SH-SY5Y (cell line): ENCODE measurements at regions not wholly inside any gene's neighbourhood (a gene's known extent, or its start where the extent isn't known, plus 50 kb on each side); places are given as distances from the start of the nearest gene placed in this dataset.

ENCODE experiments used
- GATA2 ChIP-seq: IDR thresholded peaks from 2 replicates; pipeline ENCODE4 v1.6.1; 2011; ENCODE audit warnings: mild to moderate bottlenecking, low read depth, low read length
- GATA3 ChIP-seq: IDR thresholded peaks from 2 replicates; pipeline ENCODE4 v1.6.1; 2011; ENCODE audit warnings: low read depth, mild to moderate bottlenecking, low read length, moderate library complexity

- TF ChIP-seq GATA3 (no peak), GATA2 (no peak)
Measured at GRCh38 chr7:24370541-24370940, 86.6 kb downstream of the NPY start.
